ENCODE measurements at regions not wholly inside any gene's neighbourhood (a gene's known extent, or its start where the extent isn't known, plus 50 kb on each side); places are given as distances from the start of the nearest gene placed in this dataset.

DNA sequence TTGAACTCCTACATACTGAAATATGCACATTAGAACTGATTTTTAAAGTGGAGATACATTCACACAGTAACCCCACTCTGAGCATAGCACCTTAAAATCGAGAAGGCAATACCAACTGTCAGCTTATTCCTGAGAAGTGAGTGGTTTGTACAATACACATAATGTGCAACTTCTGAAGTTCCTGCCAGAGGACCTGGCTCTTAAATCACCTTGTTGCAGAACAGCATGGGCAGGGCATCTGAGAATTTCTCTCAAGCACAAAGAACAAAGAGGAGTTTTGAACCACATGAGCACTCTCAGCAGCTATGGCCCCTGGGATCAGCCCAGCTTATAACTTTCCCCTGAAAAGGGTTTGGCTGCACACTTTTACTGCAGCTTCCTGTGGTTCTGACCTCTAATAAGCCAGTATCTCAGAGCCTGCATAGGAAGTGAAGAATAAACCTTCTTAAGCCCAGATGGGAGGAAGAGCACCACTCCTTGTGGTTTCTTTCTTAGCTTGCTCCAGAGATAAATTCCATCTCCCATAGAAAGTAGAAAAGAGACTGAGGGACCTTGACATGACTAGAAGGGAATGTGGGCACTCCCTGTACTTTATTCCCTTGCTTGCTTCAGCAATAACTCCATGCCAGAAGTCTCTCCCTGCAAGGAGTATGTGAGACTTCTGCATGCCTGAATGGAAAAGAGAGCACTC is 862.3 kb downstream of the SUCLG1 start:
- Histone ChIP-seq H3K27me3 (ENCODE audit: low read length) (no peaks in the 10 kb centered on the region), H3K4me3 (ENCODE audit: insufficient read depth, low read length, poor library complexity, severe bottlenecking) (no peak overlapping the region), H3K79me2 (ENCODE audit: insufficient read depth, low read length) (no peaks in the 10 kb centered on the region), H3K36me3 (ENCODE audit: low read length) (no peaks in the 10 kb centered on the region), H3F3A (ENCODE audit: insufficient read depth) (no peaks in the 10 kb centered on the region), H3K9me2 (replicated peaks; ENCODE audit: insufficient read depth, low read length) (no peaks in the 10 kb centered on the region), H3K27ac (ENCODE audit: low read depth, low read length) (no peak overlapping the region), H3K9me3 (ENCODE audit: insufficient read depth, low read length) (no peaks in the 10 kb centered on the region), H4K20me1 (ENCODE audit: low read depth, low read length) (no peaks in the 10 kb centered on the region), H3K9ac (ENCODE audit: low read length) (no peak overlapping the region), H2AFZ (ENCODE audit: low read depth, low read length, severe bottlenecking) (no peak overlapping the region), H3K4me2 (ENCODE audit: low read depth, low read length, poor library complexity, severe bottlenecking) (no peak overlapping the region)
- TF ChIP-seq, protein P1, sequence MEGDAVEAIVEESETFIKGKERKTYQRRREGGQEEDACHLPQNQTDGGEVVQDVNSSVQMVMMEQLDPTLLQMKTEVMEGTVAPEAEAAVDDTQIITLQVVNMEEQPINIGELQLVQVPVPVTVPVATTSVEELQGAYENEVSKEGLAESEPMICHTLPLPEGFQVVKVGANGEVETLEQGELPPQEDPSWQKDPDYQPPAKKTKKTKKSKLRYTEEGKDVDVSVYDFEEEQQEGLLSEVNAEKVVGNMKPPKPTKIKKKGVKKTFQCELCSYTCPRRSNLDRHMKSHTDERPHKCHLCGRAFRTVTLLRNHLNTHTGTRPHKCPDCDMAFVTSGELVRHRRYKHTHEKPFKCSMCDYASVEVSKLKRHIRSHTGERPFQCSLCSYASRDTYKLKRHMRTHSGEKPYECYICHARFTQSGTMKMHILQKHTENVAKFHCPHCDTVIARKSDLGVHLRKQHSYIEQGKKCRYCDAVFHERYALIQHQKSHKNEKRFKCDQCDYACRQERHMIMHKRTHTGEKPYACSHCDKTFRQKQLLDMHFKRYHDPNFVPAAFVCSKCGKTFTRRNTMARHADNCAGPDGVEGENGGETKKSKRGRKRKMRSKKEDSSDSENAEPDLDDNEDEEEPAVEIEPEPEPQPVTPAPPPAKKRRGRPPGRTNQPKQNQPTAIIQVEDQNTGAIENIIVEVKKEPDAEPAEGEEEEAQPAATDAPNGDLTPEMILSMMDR (IDR thresholded peaks at IDR 0.05; ENCODE audit: insufficient read depth, low read length, poor library complexity, severe bottlenecking), result no peak
- TF ChIP-seq EZH2phosphoT487 (conservative IDR thresholded peaks at IDR 0.05; ENCODE audit: low read length), result no peak

DNA sequence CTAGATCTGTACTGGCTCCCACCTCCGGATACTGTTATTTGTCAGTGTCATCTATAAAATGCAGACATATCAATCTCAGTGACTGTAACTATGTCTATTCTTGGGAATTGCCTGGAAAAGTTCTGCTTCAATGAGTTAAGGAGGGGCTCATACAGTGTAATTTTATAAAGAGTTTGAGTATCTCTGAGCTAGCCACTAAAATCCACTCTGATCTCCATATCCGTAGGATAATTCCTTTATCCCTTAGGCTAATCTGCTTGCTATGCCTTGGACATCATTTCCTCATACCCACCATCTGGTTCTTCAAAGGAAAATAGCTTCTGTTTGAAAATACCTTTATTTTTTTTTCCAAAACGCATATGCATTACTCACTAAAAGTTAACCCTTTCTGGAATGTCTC is 863.2 kb downstream of the SUCLG1 start:
- Histone ChIP-seq H3K4me2 (ENCODE audit: low read depth, low read length, poor library complexity, severe bottlenecking) (no peak overlapping the region), H3K27me3 (ENCODE audit: low read length) (no peaks in the 10 kb centered on the region), H3K9me2 (replicated peaks; ENCODE audit: insufficient read depth, low read length) (no peaks in the 10 kb centered on the region), H3F3A (ENCODE audit: insufficient read depth) (no peaks in the 10 kb centered on the region), H3K4me3 (ENCODE audit: insufficient read depth, low read length, poor library complexity, severe bottlenecking) (no peak overlapping the region), H3K9ac (ENCODE audit: low read length) (no peak overlapping the region), H3K36me3 (ENCODE audit: low read length) (no peaks in the 10 kb centered on the region), H3K79me2 (ENCODE audit: insufficient read depth, low read length) (no peaks in the 10 kb centered on the region), H2AFZ (ENCODE audit: low read depth, low read length, severe bottlenecking) (no peak overlapping the region), H4K20me1 (ENCODE audit: low read depth, low read length) (no peaks in the 10 kb centered on the region), H3K27ac (ENCODE audit: low read depth, low read length) (no peak overlapping the region), H3K9me3 (ENCODE audit: insufficient read depth, low read length) (no peaks in the 10 kb centered on the region)
- no peak for TF ChIP-seq EZH2phosphoT487 (conservative IDR thresholded peaks at IDR 0.05; ENCODE audit: low read length)
- TF ChIP-seq, protein P1 (IDR thresholded peaks at IDR 0.05; ENCODE audit: insufficient read depth, low read length, poor library complexity, severe bottlenecking), result no peak

DNA sequence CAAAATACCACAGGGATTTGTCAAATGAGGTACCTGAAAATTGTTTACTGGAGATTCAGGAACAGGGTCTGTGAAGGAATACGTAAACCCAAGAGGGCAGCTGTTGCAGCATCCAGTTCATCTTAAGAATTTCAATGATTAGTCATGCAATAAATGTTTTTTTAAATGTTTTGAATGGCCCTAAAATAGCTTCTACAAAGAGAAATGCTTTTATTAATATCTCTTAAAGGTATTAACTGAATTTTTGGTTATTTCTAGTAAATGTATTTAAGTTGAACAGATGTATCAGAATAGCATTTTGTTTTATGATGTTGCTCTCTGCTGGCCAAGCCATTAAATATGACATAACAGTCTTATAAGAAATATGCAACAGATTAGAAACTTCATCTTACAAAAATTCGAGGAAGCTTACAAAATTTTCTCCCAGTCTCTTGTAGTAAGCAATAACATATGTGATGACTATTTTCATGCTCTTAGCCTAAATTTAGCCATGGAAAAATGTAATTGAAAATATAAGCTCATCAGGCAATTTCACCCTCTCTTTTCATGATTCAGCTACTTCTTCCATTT is 863.9 kb downstream of the SUCLG1 start:
- no peak overlapping the region for H3K9ac ChIP-seq (ENCODE audit: low read length)
- no peak overlapping the region for H3K4me2 ChIP-seq (ENCODE audit: low read depth, low read length, poor library complexity, severe bottlenecking)

More for the DNA sequence above, 863.9 kb downstream of the SUCLG1 start:
- Histone ChIP-seq H3K4me3 (ENCODE audit: insufficient read depth, low read length, poor library complexity, severe bottlenecking) (no peak overlapping the region), H3K27me3 (ENCODE audit: low read length) (no peaks in the 10 kb centered on the region), H3K9me2 (replicated peaks; ENCODE audit: insufficient read depth, low read length) (no peaks in the 10 kb centered on the region), H3K79me2 (ENCODE audit: insufficient read depth, low read length) (no peaks in the 10 kb centered on the region), H2AFZ (ENCODE audit: low read depth, low read length, severe bottlenecking) (no peak overlapping the region), H3K27ac (ENCODE audit: low read depth, low read length) (no peak overlapping the region), H3F3A (ENCODE audit: insufficient read depth) (no peaks in the 10 kb centered on the region), H4K20me1 (ENCODE audit: low read depth, low read length) (no peaks in the 10 kb centered on the region), H3K9me3 (ENCODE audit: insufficient read depth, low read length) (no peaks in the 10 kb centered on the region), H3K36me3 (ENCODE audit: low read length) (no peaks in the 10 kb centered on the region)
- no peak for TF ChIP-seq EZH2phosphoT487 (conservative IDR thresholded peaks at IDR 0.05; ENCODE audit: low read length)
- TF ChIP-seq, protein P1 (IDR thresholded peaks at IDR 0.05; ENCODE audit: insufficient read depth, low read length, poor library complexity, severe bottlenecking), result no peak

All from SU-DHL-6 (cell line).